ENCODE measurements at regions not wholly inside any gene's neighbourhood (a gene's known extent, or its start where the extent isn't known, plus 50 kb on each side); places are given as distances from the start of the nearest gene placed in this dataset.

- DNase-seq (ENCODE audit: low read depth, low spot score) = no peak
Measured at GRCh38 chr2:62568074-62568473, 62.1 kb upstream of the TMEM17 start.

GRCh38 chr2:62567669-62568068 lies 61.7 kb upstream of the TMEM17 start:
- H3K27ac ChIP-seq = no peak overlapping the region
- DNase-seq (ENCODE audit: low read depth, low spot score) = no peak

More at GRCh38 chr2:62568074-62568473, 62.1 kb upstream of the TMEM17 start:
- no peak overlapping the region for H3K27ac ChIP-seq

GRCh38 chr2:62566847-62567246 lies 60.9 kb upstream of the TMEM17 start:
- H3K27ac ChIP-seq = no peak overlapping the region
- DNase-seq (ENCODE audit: low read depth, low spot score) = no peak

- H3K27ac ChIP-seq = no peak overlapping the region
- DNase-seq (ENCODE audit: low read depth, low spot score) = no peak
Measured at GRCh38 chr2:62565309-62565908, 59.4 kb upstream of the TMEM17 start.

GRCh38 chr2:62564380-62565137 lies 58.6 kb upstream of the TMEM17 start:
- DNase-seq (ENCODE audit: low read depth, low spot score) = no peak
- H3K27ac ChIP-seq = no peak overlapping the region

GRCh38 chr2:62561586-62561985 lies 55.6 kb upstream of the TMEM17 start:
- H3K27ac ChIP-seq = no peak overlapping the region
- no peak for DNase-seq (ENCODE audit: low read depth, low spot score)

- no peak for DNase-seq (ENCODE audit: low read depth, low spot score)
- H3K27ac ChIP-seq = no peak overlapping the region
Measured at GRCh38 chr2:62559582-62559981, 53.6 kb upstream of the TMEM17 start.

- no peak for DNase-seq (ENCODE audit: low read depth, low spot score)
- no peak overlapping the region for H3K27ac ChIP-seq
Measured at GRCh38 chr2:62558743-62559142, 52.7 kb upstream of the TMEM17 start.

- no peak for DNase-seq (ENCODE audit: low read depth, low spot score)
- H3K27ac ChIP-seq = no peak overlapping the region
Measured at GRCh38 chr2:62556086-62556485, 50.1 kb upstream of the TMEM17 start.
